Ascending aorta (tissue), 2 donors: ENCODE measurements at regions not wholly inside any gene's neighbourhood (a gene's known extent, or its start where the extent isn't known, plus 50 kb on each side); places are given as distances from the start of the nearest gene placed in this dataset.
"Not testable (repeated sequence)": the region's sequence is repeated elsewhere in the genome, so short reads cannot be mapped to it uniquely, and the experiment has no call there.

Source experiments
- DNase-seq, 2 donors: peaks; one replicate each; pipeline ENCODE4 v3.0.0-alpha.2; 2019; ENCODE audit warnings: low spot score in 2 of 2
- H3K27ac ChIP-seq, 2 donors: fragments of 200-600 bp; sonication (generic); one replicate each; pipeline ENCODE4 v1.5.1; 2016 to 2017; ENCODE audit warnings: mild to moderate bottlenecking in 1 of 2
- H3K27me3 ChIP-seq: fragments of 200-600 bp; sonication (generic); one replicate; pipeline ENCODE4 v1.5.1; 2017
- H3K36me3 ChIP-seq, 2 donors: fragments of 200-600 bp; sonication (generic); one replicate each; pipeline ENCODE4 v1.5.1; 2016
- H3K4me1 ChIP-seq, 2 donors: fragments of 200-600 bp; sonication (generic); one replicate each; pipeline ENCODE4 v1.5.1; 2016 to 2017; ENCODE audit warnings: mild to moderate bottlenecking in 1 of 2
- H3K4me3 ChIP-seq, 2 donors: fragments of 200-600 bp; sonication (generic); one replicate each; pipeline ENCODE4 v1.5.1; 2016 to 2017; ENCODE audit warnings: mild to moderate bottlenecking in 1 of 2
- H3K9me3 ChIP-seq, 2 donors: fragments of 200-600 bp; sonication (generic); one replicate each; pipeline ENCODE4 v1.5.1; 2016
- CTCF ChIP-seq, 3 experiments: fragments of 200-600 bp in 2 of 3; fragments of 450-650 bp in 1 of 3; sonication (generic) in 2 of 3; IDR thresholded peaks; one replicate each; pipeline ENCODE4 v1.5.1; 2016 to 2019; ENCODE audit warnings: antibody characterized with exemption in 3 of 3, mild to moderate bottlenecking in 1 of 3, moderate library complexity in 1 of 3
- intact Hi-C: fragments of 100-400 bp; cut with DNase I; formaldehyde crosslinking; loops from one replicate; pipeline ENCODE4 v1.15.1; 2023

GRCh38 chr20:55417836-55418235 is 587.5 kb downstream of the CBLN4 start:
- no peaks in the 10 kb centered on the region for H3K9me3 ChIP-seq
- H3K27me3 ChIP-seq: no peaks in the 10 kb centered on the region
- DNase-seq: no peak
- H3K4me1 ChIP-seq: no peaks in the 10 kb centered on the region
- intact Hi-C loops: no loop called here
- no peak for TF ChIP-seq CTCF (IDR thresholded peaks at IDR 0.05)
- no peaks in the 10 kb centered on the region for H3K36me3 ChIP-seq
- H3K4me3 ChIP-seq: no peak overlapping the region
- H3K27ac ChIP-seq: no peak overlapping the region

- H3K4me1 ChIP-seq: no peaks in the 10 kb centered on the region
- H3K27ac ChIP-seq: no peak overlapping the region
- H3K36me3 ChIP-seq: no peaks in the 10 kb centered on the region
- intact Hi-C loops: no loop called here
- no peak overlapping the region for H3K4me3 ChIP-seq
- no peaks in the 10 kb centered on the region for H3K9me3 ChIP-seq
- H3K27me3 ChIP-seq: no peaks in the 10 kb centered on the region
- DNase-seq: no peak
- peak in 1 of 3 experiments; percentile 29 for TF ChIP-seq CTCF (IDR thresholded peaks at IDR 0.05)
These were observed 589.7 kb downstream of the CBLN4 start for GRCh38 chr20:55415567-55416142.

GRCh38 chr20:55412508-55412907 is 592.8 kb downstream of the CBLN4 start:
- H3K27ac ChIP-seq, H3K9me3 ChIP-seq, intact Hi-C loops, H3K4me3 ChIP-seq, H3K27me3 ChIP-seq, DNase-seq, H3K4me1 ChIP-seq, H3K36me3 ChIP-seq: not testable (repeated sequence)

GRCh38 chr20:55406891-55407290 is 598.4 kb downstream of the CBLN4 start:
- no peaks in the 10 kb centered on the region for H3K27me3 ChIP-seq
- H3K9me3 ChIP-seq: peaks cover 0 to 4% of the 10 kb centered on the region in 2 donors
- no peak overlapping the region for H3K4me3 ChIP-seq
- DNase-seq: no peak
- TF ChIP-seq CTCF (IDR thresholded peaks at IDR 0.05): no peak
- intact Hi-C loops: no loop called here
- no peak overlapping the region for H3K27ac ChIP-seq
- H3K36me3 ChIP-seq: no peaks in the 10 kb centered on the region
- no peaks in the 10 kb centered on the region for H3K4me1 ChIP-seq

- Histone ChIP-seq H3K27ac (no peak overlapping the region), H3K36me3 (no peaks in the 10 kb centered on the region), H3K4me3 (no peak overlapping the region), H3K4me1 (no peaks in the 10 kb centered on the region), H3K9me3 (no peaks in the 10 kb centered on the region), H3K27me3 (no peaks in the 10 kb centered on the region)
- intact Hi-C loops: no loop called here
- TF ChIP-seq CTCF (IDR thresholded peaks at IDR 0.05): no peak
- DNase-seq: no peak
These were observed 610.7 kb downstream of the CBLN4 start for GRCh38 chr20:55394592-55394991.

- intact Hi-C loops: no loop called here
- no peak for DNase-seq
- no peak overlapping the region for H3K4me3 ChIP-seq
- no peak overlapping the region for H3K27ac ChIP-seq
- no peaks in the 10 kb centered on the region for H3K27me3 ChIP-seq
- no peak for TF ChIP-seq CTCF (IDR thresholded peaks at IDR 0.05)
- H3K36me3 ChIP-seq: no peaks in the 10 kb centered on the region
- no peaks in the 10 kb centered on the region for H3K4me1 ChIP-seq
- H3K9me3 ChIP-seq: no peaks in the 10 kb centered on the region
These were observed 614.5 kb downstream of the CBLN4 start for GRCh38 chr20:55390791-55391190.
